HCT116 (cell line): ENCODE measurements at regions not wholly inside any gene's neighbourhood (a gene's known extent, or its start where the extent isn't known, plus 50 kb on each side); places are given as distances from the start of the nearest gene placed in this dataset.

Experiments
- EZH2 ChIP-seq: fragments of 200-600 bp; sonication (generic); IDR thresholded peaks from 2 replicates; pipeline ENCODE4 v1.6.1; 2017; ENCODE audit warnings: antibody characterized with exemption, mixed run types
- POLR2A ChIP-seq: IDR thresholded peaks from 2 replicates; pipeline ENCODE4 v1.7.0; 2011; ENCODE audit warnings: borderline replicate concordance; ENCODE audit not compliant: insufficient read depth, insufficient read length; ENCODE audit errors: extremely low read depth
- SP1 ChIP-seq: IDR thresholded peaks from 2 replicates; pipeline ENCODE4 v1.6.1; 2012; ENCODE audit warnings: low read depth
- TF ChIP-seq, protein P1 (sequence below): IDR thresholded peaks from 2 replicates; pipeline ENCODE4 v1.6.1; 2012
- TF ChIP-seq, protein P2 (sequence below), 3 experiments: fragments of 200-600 bp in 1 of 3; sonication (generic) in 1 of 3; IDR thresholded peaks in 2 of 3; conservative IDR thresholded peaks in 1 of 3; 2 replicates each; pipeline ENCODE4 v1.5.1; 2012 to 2017; ENCODE audit warnings: low read depth in 2 of 3, low read length in 2 of 3, antibody characterized with exemption in 1 of 3, borderline replicate concordance in 1 of 3, control low read depth in 1 of 3, mild to moderate bottlenecking in 1 of 3, mixed read lengths in 1 of 3, mixed run types in 1 of 3, moderate library complexity in 1 of 3; ENCODE audit not compliant: insufficient read depth in 1 of 3
- TF ChIP-seq, protein P3 (sequence below): IDR thresholded peaks from 2 replicates; pipeline ENCODE4 v1.6.1; 2012; ENCODE audit warnings: low read depth

DNA sequence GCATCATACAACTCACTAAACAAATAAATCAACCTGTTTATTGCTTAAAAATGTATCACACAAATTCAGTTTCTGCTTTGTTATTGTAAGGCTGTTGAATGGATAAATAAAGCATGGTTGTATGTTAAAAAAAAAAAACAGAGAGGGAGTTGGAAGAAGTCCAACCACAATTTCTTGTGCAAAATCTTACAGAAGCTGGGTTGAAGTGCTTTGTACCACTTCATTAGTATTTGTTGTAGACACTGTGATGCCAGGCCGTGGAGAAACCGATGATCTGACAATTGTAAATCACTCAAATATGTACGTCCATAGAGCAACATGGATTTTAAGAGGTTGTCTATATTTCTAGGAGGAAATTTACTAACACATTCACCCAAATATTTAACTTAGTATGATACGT is 132.6 kb upstream of the MXRA5 start:
- TF ChIP-seq, protein P1, sequence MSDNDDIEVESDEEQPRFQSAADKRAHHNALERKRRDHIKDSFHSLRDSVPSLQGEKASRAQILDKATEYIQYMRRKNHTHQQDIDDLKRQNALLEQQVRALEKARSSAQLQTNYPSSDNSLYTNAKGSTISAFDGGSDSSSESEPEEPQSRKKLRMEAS, result no peak
- no peak for TF ChIP-seq SP1
- TF ChIP-seq, protein P2, sequence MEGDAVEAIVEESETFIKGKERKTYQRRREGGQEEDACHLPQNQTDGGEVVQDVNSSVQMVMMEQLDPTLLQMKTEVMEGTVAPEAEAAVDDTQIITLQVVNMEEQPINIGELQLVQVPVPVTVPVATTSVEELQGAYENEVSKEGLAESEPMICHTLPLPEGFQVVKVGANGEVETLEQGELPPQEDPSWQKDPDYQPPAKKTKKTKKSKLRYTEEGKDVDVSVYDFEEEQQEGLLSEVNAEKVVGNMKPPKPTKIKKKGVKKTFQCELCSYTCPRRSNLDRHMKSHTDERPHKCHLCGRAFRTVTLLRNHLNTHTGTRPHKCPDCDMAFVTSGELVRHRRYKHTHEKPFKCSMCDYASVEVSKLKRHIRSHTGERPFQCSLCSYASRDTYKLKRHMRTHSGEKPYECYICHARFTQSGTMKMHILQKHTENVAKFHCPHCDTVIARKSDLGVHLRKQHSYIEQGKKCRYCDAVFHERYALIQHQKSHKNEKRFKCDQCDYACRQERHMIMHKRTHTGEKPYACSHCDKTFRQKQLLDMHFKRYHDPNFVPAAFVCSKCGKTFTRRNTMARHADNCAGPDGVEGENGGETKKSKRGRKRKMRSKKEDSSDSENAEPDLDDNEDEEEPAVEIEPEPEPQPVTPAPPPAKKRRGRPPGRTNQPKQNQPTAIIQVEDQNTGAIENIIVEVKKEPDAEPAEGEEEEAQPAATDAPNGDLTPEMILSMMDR (IDR thresholded peaks at IDR 0.05 in 2 of 3, conservative IDR thresholded peaks at IDR 0.05 in 1 of 3; ENCODE audit: borderline replicate concordance in 1 of 3, insufficient read depth in 1 of 3, low read depth in 2 of 3, low read length in 2 of 3), result no peak
- no peak for TF ChIP-seq POLR2A
- TF ChIP-seq, protein P3, sequence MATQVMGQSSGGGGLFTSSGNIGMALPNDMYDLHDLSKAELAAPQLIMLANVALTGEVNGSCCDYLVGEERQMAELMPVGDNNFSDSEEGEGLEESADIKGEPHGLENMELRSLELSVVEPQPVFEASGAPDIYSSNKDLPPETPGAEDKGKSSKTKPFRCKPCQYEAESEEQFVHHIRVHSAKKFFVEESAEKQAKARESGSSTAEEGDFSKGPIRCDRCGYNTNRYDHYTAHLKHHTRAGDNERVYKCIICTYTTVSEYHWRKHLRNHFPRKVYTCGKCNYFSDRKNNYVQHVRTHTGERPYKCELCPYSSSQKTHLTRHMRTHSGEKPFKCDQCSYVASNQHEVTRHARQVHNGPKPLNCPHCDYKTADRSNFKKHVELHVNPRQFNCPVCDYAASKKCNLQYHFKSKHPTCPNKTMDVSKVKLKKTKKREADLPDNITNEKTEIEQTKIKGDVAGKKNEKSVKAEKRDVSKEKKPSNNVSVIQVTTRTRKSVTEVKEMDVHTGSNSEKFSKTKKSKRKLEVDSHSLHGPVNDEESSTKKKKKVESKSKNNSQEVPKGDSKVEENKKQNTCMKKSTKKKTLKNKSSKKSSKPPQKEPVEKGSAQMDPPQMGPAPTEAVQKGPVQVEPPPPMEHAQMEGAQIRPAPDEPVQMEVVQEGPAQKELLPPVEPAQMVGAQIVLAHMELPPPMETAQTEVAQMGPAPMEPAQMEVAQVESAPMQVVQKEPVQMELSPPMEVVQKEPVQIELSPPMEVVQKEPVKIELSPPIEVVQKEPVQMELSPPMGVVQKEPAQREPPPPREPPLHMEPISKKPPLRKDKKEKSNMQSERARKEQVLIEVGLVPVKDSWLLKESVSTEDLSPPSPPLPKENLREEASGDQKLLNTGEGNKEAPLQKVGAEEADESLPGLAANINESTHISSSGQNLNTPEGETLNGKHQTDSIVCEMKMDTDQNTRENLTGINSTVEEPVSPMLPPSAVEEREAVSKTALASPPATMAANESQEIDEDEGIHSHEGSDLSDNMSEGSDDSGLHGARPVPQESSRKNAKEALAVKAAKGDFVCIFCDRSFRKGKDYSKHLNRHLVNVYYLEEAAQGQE, result no peak
- no peak for TF ChIP-seq EZH2
